Right cardiac atrium (tissue), 5 donors: ENCODE measurements at regions not wholly inside any gene's neighbourhood (a gene's known extent, or its start where the extent isn't known, plus 50 kb on each side); places are given as distances from the start of the nearest gene placed in this dataset.

Experiments
- ATAC-seq, 2 donors: fragments of 200-7000 bp; cut with Tn5 transposase; one replicate each; pipeline versions ENCODE4 v1.8.0 to v1.9.1; 2020; ENCODE audit warnings: moderate library complexity in 2 of 2, mild to moderate bottlenecking in 1 of 2
- DNase-seq, 3 donors: peaks; one replicate each; pipeline ENCODE4 v3.0.0-alpha.2; 2020
- H3K27ac ChIP-seq: one replicate; pipeline ENCODE4 v1.5.1; 2013; ENCODE audit warnings: mild to moderate bottlenecking, low read length, control low read depth, moderate library complexity
- H3K27me3 ChIP-seq: one replicate; pipeline ENCODE4 v1.6.1; 2013; ENCODE audit not compliant: control insufficient read depth, insufficient read depth
- H3K4me1 ChIP-seq: one replicate; pipeline ENCODE4 v1.6.1; 2013; ENCODE audit warnings: low read length; ENCODE audit not compliant: control insufficient read depth, insufficient read depth
- H3K4me3 ChIP-seq: one replicate; pipeline ENCODE4 v1.5.1; 2013; ENCODE audit warnings: low read length, control low read depth
- H3K9me3 ChIP-seq: one replicate; pipeline ENCODE4 v1.6.1; 2013; ENCODE audit warnings: low read length; ENCODE audit not compliant: control insufficient read depth
- WGBS: extraction: QIAGEN DNeasy Blood & Tissue Kit; methylation state at CpG from one replicate; pipeline ENCODE4 v1.1.7; 2013; 5-methylcytosine and 5-hydroxymethylcytosine counted together
- intact Hi-C, 4 donors: fragments of 100-400 bp; cut with DNase I; formaldehyde crosslinking; loops; one replicate each; pipeline versions ENCODE4 v1.11.0 to v1.14.0; 2022 to 2023
- donor health status: healthy with polysubstance abuse.
- donor health status: DM: no; HTN: yes; CAD: no.
- donor health status: DM: no; HTN: no; CAD: no.
- donor health status: DM: no; HTN: yes; CAD: no; lungs with severe emphysema.
- donor health status: DM: yes; HTN: yes; CAD: no.

DNA sequence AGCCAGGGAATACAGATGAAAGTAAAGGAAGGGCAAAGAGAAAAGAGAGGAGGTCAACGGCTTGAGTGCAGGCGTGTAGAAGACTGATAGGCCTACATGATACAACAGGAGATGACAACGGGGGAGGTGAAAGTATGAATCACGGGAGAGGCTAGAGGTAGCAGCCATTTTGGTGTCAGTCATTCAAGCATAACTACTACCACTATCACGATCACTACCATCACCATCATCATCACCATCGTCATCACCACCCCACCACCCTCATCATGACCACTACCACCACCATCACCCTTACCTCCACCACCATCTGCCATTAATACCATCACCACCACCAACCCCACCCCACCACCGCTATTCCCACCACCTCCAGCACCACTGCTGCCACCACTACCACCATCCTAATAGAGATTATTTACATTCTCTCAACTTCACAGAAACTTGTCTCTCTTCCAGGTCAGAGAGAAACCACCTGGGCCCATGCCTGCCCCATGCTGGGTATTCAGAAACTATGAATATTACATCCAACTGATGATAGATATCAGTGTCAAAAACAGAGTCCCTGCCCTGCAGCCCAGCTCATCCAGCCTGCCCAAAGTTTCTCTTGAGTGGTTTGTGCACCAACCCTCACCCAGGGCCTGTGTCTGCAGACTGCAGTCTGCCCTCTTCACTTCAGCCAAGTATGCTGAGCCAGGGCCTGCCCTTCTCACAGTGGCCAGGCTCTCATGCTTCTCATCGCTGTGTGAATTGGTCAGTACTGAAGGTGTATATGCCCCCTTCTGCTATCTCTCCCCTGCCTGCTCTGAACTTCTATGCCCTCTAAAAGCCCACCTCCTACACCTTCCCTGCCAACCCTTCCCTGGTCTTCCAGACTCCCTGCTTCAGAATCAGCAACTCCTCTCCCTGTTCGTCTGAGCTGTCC, 215.6 kb upstream of the TLE3 start:
- no peak for DNase-seq
- ATAC-seq: no peak
- WGBS: 95% methylated on average over 9 of the region's 9 CpGs

DNA sequence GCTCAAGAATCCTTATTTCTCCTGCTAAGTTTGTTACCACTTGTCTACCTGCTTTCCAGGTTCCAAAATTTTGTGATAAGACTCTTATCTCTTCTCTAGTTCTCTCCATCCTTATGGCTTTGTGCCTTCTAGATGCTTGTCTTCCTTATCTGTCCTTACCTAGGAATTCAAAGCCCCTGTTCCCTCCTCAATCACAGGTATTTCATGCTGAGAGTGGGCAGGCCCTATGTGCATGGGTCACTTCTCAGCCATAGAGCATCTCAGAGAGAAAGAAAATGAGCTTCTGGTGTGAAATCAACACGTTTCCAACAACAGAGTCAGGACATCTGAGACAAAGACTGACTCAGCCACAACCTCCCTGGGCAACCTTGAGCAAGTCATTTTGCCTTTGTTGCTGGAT, 214.1 kb upstream of the TLE3 start:
- ATAC-seq (no peak), DNase-seq (no peak)
- Histone ChIP-seq H3K27ac (no peak overlapping the region), H3K9me3 (no peaks in the 10 kb centered on the region), H3K4me3 (no peak overlapping the region), H3K4me1 (peaks cover 5% of the 10 kb centered on the region), H3K27me3 (peaks cover 3% of the 10 kb centered on the region)
- intact Hi-C loops: no loop called here
- WGBS: 75% methylated on average over 1 of the region's 1 CpG

More for the DNA sequence above, 215.6 kb upstream of the TLE3 start:
- Histone ChIP-seq H3K4me1 (peaks cover under 1% of the 10 kb centered on the region), H3K4me3 (no peak overlapping the region), H3K27ac (no peak overlapping the region), H3K9me3 (no peaks in the 10 kb centered on the region), H3K27me3 (peaks cover 3% of the 10 kb centered on the region)
- intact Hi-C loops: no loop called here

DNA sequence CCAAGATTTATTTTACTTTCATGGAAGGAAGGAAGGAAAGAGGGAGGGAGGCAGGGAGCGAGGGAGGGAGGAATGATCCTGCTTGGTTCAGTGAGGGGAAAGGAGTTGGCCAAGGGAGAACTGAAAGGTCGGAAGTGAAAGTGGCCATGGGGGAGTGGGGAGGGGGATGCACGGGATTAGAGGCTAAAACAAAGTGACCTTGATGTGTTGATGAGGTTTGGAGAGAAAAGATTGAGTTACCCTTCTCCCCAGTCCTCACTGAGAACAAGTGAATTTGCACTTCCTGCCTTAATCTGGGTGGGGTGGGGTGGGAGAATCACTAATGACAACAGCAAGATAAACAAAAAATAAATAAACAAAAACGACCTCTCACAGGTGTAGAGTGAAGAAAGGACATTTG, 212.0 kb upstream of the TLE3 start:
- H3K4me3 ChIP-seq: no peak overlapping the region
- ATAC-seq: no peak
- no peak for DNase-seq
- peaks cover 5% of the 10 kb centered on the region for H3K4me1 ChIP-seq
- H3K9me3 ChIP-seq: no peaks in the 10 kb centered on the region
- intact Hi-C loops: no loop called here
- 52% methylated on average over 4 of the region's 4 CpGs for WGBS
- H3K27ac ChIP-seq: no peak overlapping the region
- peaks cover 3% of the 10 kb centered on the region for H3K27me3 ChIP-seq

DNA sequence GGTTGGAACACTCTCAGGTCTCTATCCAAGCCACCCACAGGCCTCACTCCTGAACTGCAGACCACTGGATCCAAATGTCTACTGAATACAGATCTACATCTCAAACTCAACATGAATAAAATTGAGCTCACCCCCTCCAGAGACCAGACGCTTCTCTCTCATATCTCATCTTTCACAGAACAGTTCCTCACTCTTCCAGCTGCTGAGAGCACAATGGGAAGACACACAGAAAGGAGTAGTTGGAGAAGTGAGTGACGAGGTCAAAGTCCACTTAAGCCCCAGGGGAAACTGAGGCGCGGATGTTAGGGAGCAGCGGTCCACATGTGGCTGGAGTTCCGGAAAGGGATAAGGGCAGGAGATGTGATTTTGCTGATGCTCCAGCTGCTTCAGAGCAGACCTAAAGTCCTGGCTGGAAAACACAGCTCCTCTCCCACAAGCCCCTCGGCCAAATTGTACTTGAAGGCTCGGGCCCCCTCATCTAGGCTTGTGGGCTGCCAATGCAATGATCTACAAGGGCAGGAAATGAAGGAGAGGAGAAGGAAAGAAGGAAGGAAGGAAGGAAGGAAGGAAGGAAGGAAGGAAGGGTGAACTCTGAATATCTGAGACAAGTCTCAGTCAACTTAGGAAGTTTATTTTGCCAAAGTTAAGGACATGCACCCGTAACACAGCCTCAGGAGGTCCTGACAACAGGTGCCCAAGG, 211.2 kb upstream of the TLE3 start:
- DNase-seq (no peak), ATAC-seq (no peak)
- WGBS: 57% methylated on average over 9 of the region's 9 CpGs
- H3K4me1 ChIP-seq: peaks cover 5% of the 10 kb centered on the region
- intact Hi-C loops: no loop called here
- no peak overlapping the region for H3K4me3 ChIP-seq
- H3K9me3 ChIP-seq: no peaks in the 10 kb centered on the region
- peaks cover 3% of the 10 kb centered on the region for H3K27me3 ChIP-seq
- H3K27ac ChIP-seq: no peak overlapping the region

DNA sequence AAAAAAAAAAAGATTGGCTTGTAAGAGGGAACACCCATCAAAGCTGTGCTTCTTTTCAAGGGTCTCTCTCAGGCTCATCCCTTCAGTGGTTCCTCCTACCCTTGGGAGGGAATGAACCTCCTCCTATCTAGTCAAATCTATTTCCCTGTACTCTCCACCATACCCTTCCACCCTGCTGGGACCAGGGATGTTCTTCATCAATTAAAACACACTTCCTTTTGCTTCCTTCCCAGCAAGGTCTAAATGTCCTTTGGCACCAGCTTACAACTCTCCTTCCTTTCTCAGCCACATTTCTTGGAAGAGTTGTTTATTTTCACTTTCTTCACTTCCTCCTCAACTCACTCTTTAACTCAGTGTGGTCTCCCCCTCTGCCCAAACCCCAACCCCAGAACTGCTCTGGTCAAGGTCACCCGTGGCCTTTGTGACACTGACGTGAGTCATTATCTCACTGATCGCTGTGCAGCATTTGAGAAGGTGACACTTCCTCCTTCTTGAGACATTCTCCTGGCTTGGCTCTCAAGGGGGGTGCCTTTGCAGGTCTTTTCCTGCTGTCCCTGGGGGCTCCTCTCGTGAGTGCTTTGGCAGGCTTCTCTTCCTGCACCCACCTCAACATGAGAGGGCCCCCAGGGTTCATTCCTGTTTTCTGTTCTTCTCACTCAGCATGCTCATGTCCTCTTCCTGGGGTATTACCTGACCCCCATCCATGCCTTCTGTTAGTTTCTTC, 210.5 kb upstream of the TLE3 start:
- Histone ChIP-seq H3K9me3 (no peaks in the 10 kb centered on the region), H3K27me3 (peaks cover 3% of the 10 kb centered on the region), H3K4me1 (peaks cover 5% of the 10 kb centered on the region), H3K27ac (no peak overlapping the region), H3K4me3 (no peak overlapping the region)
- WGBS: 33% methylated on average over 4 of the region's 4 CpGs
- intact Hi-C loops: no loop called here
- DNase-seq (no peak), ATAC-seq (no peak)

DNA sequence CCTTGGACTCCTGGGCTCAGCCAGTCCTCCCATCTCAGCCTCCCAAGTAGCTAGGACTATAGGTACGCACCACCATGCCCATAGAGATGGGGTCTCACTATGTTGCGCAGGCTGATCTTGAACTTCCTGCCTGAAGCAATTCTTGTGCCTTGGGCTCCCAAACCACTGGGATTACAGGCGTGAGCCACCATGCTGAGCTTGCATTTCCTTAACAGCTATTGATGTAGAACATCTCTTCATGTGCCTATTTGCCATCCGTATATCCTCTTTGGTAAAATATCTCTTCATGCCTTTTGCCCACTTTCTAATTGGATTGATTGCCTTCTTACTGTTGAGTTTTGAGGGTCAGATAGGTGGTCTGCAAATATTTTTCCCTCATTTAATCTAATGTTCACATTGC, 208.9 kb upstream of the TLE3 start:
- Histone ChIP-seq H3K27me3 (peaks cover 3% of the 10 kb centered on the region), H3K9me3 (no peaks in the 10 kb centered on the region), H3K4me1 (peaks cover 5% of the 10 kb centered on the region), H3K27ac (no peak overlapping the region), H3K4me3 (no peak overlapping the region)
- no peak for ATAC-seq
- 94% methylated on average over 4 of the region's 4 CpGs for WGBS
- no peak for DNase-seq
- intact Hi-C loops: no loop called here

DNA sequence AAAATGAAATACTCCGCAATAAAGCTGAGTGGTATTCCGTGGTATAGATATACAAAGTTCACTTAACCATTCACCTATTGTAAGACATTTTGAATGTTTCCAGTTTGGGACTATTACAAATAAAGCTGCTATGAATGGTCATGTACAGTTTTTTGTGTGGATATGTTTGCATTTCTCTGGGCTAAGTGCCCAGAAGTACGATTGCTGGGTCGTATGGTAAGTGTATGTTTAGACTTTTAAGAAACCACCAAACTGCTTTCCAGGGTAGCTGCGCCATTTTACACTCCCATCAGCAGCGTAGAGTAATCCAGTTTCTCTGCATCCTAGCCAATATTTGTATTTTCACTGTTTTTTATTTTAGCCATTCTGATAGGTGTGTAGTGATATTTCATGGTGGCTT, 208.4 kb upstream of the TLE3 start:
- Histone ChIP-seq H3K4me1 (peaks cover 5% of the 10 kb centered on the region), H3K27me3 (peaks cover 1% of the 10 kb centered on the region), H3K4me3 (no peak overlapping the region), H3K27ac (no peak overlapping the region), H3K9me3 (no peaks in the 10 kb centered on the region)
- 71% methylated on average over 6 of the region's 6 CpGs for WGBS
- intact Hi-C loops: no loop called here
- no peak for DNase-seq
- no peak for ATAC-seq

DNA sequence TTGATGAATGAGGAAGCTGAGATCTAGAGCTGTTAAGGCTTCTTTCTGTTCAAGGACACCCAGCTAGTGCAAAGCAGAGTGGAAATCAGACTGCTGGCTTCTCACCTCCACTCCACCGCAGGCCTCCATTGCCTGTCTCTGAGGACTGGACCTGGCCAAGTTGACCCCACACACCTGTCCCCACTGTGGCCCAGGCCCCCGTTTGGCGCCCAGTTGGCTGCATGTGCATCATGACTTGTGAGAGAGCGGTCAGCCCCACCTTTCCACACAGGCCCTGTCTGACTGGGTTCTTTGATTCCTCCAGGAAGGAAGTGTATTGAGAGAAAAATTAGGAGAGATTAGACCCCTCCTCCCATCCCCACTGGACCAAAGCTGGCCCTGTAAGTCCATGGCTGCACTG, 206.3 kb upstream of the TLE3 start:
- 98% methylated on average over 4 of the region's 4 CpGs for WGBS
- Histone ChIP-seq H3K27ac (no peak overlapping the region), H3K4me1 (peaks cover 5% of the 10 kb centered on the region), H3K9me3 (no peaks in the 10 kb centered on the region), H3K4me3 (no peak overlapping the region), H3K27me3 (no peaks in the 10 kb centered on the region)
- ATAC-seq: no peak
- no peak for DNase-seq
- intact Hi-C loops: no loop called here

DNA sequence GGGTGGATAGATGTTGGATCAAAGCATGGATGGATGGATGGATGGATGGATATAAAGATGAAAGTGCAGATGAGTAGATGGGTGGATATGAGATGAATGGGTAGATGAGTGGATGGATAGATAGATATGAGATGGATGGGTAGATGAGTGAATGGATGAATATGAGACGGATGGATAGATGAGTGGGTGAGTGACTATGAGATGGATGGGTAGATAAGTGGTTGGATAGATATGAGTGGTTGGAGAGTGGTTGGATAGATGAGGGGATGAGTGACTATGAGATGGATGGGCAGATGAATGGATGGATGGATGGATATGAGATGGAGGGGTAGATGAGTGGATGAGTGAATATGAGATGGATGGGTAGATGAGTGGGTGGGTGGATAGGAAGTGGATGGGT, 204.6 kb upstream of the TLE3 start:
- no peak for ATAC-seq
- H3K4me3 ChIP-seq: no peak overlapping the region
- no peak for DNase-seq
- intact Hi-C loops: no loop called here
- H3K9me3 ChIP-seq: no peaks in the 10 kb centered on the region
- WGBS: 100% methylated on average over 1 of the region's 1 CpG
- H3K27ac ChIP-seq: no peak overlapping the region
- H3K27me3 ChIP-seq: no peaks in the 10 kb centered on the region
- no peaks in the 10 kb centered on the region for H3K4me1 ChIP-seq

DNA sequence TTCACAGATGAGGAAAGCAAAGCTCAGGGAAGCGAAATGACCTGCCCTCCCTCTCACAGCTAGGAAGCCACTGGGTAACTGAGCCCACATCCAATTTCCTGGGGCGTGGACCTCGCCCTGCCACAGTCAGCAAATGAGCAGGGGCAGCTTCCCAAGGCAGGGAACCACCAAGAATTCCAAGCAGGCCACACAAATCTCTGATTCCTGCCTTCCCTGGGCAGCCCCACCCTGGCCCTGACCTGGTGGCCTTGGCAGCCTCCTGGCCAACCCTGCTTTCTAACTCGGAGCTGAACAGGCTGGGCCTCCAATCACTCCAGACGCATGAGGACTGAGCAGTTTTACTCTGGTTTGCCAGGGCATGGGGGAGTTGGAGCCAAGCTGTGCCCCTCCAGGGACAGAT, 203.7 kb upstream of the TLE3 start:
- no peak overlapping the region for H3K4me3 ChIP-seq
- H3K4me1 ChIP-seq: no peaks in the 10 kb centered on the region
- DNase-seq (no peak), ATAC-seq (no peak)
- no peak overlapping the region for H3K27ac ChIP-seq
- intact Hi-C loops: no loop called here
- no peaks in the 10 kb centered on the region for H3K9me3 ChIP-seq
- H3K27me3 ChIP-seq: no peaks in the 10 kb centered on the region
- 86% methylated on average over 5 of the region's 5 CpGs for WGBS
